H4 (cell line): ENCODE measurements at regions not wholly inside any gene's neighbourhood (a gene's known extent, or its start where the extent isn't known, plus 50 kb on each side); places are given as distances from the start of the nearest gene placed in this dataset.
"Not testable (repeated sequence)": the region's sequence is repeated elsewhere in the genome, so short reads cannot be mapped to it uniquely, and the experiment has no call there.

Experiments
- DNase-seq: peaks from one replicate; pipeline ENCODE4 v3.0.0-alpha.2; 2015; ENCODE audit warnings: low spot score

DNA sequence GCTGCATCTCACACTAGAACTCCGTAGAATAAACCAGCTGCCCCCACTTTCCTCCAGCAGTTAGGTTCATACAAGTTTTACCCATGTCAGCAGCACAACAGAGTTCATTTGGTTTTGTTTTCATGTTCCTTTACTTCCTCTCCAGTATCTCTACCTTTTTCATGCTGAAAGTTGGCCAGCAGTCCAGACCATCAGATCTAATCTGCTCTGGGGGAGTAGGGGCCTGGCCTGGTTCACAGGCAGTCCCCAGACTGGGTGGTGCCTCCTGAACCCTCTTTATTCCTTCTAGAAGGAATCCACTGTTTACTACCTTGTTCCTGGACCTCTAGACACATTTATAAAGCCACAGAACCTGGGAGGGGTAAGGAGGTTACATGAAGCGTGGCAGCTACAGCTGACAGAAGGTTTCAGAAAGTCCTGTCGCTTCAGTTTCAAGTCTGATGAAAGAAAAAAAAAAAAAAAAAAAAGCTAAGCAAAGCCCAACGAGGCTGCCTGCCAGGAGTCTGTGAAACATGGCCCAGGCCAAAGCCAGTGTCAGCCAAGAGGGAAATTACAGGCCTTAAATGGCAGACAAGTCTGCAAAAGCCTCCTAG, 184.6 kb upstream of the JUN start:
- peak; percentile 28 for DNase-seq

DNA sequence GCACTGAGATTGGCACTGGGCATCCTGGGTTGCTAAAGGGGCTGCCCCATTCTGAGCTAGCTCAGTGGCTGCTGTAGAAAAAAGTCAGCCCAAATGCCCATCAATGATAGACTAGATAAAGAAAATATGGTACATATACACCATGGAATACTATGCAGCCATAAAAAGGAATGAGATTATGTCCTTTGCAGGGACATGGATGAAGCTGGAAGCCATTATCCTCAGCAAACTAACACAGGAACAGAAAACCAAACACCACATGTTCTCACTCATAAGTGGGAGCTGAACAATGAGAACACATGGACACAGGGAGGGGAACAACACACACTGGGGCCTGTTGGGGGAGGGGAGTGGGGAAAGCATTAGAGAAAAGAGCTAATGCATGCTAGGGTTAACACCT, 185.3 kb upstream of the JUN start:
- not testable (repeated sequence) for DNase-seq

DNA sequence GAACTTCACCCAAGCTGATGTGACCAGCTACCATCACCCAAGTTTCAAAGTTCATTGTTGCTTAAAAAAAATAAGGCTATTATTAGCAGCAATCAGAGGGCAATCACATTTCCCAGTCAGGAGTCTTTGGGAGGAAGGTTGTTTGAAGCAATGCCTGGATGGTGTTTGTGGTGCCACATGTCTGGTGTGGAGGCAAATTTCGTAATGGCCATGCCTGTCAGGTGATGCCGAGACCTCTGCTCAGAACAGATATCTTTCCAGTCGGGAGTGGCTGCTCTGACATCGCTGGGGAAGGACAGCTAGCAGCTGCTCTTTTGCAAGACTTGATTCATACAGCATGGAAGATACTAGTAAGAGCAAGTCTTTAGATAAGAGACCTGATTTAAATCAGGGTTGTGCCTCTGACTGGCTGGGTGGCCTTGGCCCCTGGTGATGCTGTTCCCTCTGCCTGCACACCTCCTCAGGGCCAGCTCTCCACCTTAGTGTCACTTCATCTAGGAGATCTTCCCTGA, 187.8 kb upstream of the JUN start:
- no peak for DNase-seq

DNA sequence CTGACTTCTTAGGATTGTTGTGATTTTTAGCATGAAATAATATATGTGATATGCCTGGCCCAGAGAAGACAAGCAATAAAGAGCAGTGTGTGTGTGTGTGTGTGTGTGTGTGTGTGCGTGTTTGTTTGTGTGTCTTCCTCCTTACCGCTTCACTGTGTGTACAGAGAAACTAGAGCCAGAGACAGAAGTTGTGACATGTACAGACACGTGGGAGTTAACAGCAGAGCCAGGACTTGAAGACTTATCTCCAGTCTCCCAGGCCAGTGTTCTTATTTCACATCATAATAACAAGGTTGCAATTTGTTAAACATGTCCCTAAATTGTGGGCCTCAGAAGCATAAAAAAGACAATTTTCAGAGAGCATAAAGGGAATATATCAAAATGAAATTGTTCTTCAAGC, 192.0 kb upstream of the JUN start:
- DNase-seq: no peak

DNA sequence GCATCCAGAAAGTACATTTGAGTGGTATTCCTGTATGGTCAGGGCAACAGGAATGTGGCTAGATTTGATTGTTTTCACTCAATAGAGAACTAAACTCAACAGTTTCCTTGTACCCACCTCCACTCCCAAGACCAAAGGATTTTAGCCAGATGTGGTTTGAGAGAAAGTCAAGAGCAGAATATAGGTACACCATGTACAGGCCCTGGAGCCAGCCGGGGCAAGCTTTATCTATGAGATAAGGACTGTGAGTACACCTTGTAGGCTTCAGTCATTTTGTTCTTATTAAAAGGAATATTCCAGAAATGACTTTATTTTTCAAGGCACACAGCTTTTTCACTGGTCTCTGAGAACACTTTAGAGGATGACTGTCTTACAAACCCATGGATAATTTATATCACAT, 192.4 kb upstream of the JUN start:
- no peak for DNase-seq

DNA sequence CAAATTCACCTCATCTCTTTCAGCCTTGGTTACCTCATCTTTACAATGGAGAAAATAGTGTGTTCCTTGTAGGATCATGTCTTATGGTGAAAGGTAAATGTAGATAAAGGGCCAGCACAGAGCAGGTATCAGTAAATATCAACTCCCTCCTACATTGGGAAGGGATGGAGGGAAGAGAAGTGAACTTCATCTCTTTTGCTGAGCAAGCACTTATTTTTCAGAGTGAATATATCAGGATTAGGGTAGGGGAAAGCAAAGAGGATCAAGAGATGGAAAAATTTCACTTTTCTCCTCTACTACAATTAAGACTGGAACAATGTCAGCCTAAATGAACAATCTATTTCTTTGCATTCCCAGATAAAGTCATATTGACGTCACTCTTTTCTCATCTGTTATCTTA, 193.8 kb upstream of the JUN start:
- DNase-seq: no peak

DNA sequence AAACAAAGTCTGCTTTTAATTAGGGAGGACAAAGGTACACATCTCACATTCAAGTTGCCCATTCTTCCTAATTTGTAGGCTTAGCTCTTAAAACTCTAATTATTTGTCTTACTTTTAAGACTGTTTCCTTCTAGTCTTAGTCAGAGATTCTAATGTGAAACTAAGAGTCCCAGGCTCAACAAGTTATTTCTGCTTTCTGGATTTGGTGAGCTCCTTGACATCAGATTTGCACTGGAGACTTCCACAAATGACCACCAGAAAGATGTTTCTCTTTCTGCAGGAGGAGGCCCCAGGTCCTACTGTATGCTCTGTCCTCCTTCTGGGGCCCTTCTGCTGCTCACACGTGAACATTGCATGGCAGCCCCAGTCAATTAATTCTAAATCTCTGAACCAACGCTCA, 194.2 kb upstream of the JUN start:
- no peak for DNase-seq

DNA sequence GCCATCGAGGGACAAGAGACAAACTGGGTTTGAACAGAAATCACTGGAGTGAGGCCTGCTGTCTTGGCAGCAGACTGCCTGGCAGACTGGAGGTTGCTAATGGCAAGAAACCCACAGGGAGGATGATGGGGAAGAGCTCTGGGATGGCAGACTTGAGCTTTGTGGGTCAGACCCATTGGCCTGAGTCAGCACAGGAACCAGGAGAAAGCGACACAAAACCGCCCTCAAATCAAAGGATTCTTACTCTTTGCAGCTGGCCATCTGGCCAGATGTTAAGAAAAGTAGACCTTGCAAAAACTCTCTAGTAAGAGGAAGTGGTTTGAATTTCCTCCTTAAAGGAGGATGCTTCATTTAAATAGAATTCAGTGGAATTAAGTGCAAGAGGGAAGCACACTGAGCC, 195.2 kb upstream of the JUN start:
- no peak for DNase-seq

DNA sequence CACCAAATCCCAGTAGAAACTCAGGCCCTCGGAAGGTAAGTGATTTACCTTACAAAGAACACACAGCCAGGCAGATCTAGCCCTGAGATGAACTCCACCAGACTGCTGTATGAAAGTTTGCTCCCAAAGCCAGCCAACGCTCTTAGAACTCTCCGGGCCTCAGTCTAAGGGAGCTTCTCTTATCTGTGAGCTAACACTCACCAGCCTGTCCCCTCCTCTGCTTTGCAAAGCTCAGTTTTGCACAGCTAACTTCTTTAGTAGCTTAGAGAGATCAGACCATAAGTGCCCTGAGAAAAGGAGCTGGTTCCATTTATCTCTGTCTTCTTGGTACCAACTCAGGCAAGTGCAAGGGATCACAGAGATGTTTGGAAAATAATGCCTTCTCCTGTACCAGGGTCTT, 195.8 kb upstream of the JUN start:
- no peak for DNase-seq

DNA sequence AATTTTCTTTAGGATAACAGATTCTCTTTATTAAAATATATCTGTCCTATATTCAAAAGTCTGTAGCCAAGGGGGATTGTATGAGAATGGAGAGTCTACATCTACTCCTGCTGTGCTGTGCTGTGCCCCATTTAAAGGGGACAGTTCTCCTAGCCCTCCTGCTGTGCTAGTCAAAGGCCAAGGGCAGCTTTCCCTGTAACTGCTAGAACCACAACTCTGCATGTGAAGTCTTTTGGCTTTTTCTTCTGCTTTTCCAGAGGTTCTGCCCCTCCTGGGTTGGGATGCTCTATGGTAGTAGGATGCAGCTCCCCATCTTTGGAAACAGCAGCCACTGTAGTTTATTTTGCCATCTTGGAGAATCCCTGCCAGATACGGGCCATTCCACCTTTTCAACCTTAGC, 197.5 kb upstream of the JUN start:
- no peak for DNase-seq

DNA sequence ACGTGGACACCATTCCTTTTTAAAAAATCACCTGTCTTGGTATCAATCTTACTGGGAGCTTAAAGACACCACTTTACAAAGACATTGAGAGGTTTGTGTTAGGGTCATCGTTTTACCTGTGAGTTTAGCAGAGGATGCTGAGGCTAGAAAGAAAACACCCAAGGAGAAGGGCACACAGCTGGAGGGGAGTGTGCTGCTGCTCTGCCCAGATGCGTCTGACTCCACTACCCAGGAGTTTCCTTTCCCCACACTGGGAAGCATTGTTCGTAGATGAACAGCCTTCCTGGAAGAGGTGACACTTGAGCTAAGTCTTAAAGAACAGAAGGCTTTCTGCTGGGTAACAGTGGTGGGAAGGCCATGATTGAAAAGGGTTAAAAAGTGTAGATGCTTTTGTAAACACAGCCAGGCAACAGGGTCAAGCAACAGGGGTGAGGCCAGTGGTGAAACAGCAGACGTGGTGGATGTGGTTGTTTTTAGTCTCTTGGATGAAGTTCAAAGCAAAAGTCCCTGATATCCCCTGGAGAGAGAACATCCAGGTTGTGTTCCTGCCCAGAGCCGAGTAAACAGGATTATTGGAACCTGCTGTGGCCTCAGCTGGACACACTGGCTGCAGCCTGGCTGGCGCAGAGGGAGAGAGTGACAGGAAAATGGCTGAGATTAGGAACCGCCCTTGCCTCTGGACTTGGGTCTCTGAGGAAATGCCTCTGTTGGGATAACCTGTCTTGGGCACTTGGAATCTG, 198.6 kb upstream of the JUN start:
- peak; percentile 16 for DNase-seq

DNA sequence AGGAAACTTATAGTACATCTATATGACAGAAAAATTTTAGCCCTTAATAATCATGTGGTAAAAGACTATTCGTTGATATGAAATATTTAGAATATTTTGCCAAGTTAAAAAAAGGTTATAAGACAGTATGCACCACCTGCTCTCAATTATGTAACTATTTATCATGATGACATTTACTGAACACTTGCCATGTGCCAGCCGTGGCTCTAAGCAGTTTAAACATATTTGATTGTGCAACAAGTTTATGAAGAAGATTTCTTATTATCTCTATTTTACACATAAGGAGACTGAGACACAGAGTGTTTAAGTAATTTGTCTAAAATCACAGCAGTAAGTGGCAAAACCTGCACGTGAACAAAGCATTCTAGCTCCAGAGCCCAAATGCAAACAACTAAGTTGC, 199.3 kb upstream of the JUN start:
- DNase-seq: no peak

DNA sequence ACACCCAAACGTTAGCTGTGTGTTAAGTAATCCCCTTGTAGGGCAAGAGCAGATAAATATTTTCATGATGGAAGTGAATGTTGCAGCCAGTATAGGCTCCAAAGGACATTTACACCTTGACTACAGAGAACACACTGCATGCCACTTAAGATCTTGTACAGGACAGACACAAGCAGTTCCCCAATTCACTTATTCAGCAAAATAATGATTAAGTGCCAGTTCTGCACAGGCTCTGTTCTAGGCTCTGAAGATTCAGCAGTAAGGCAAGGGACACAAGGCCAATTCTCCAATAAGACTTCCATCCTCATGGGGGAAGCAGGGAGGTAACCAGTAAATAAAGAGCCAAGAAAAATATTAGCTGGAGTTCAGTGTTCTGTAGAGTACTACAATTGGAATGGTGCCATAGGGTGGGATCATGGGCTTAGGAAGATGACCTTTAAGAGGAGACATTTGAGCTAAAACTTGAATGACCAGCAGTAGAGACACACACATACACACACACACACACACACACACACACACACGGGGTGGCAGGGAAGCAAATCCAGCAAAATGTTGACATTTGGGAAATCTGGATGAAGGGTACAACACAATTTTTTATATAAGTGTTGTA, 199.9 kb upstream of the JUN start:
- no peak for DNase-seq

DNA sequence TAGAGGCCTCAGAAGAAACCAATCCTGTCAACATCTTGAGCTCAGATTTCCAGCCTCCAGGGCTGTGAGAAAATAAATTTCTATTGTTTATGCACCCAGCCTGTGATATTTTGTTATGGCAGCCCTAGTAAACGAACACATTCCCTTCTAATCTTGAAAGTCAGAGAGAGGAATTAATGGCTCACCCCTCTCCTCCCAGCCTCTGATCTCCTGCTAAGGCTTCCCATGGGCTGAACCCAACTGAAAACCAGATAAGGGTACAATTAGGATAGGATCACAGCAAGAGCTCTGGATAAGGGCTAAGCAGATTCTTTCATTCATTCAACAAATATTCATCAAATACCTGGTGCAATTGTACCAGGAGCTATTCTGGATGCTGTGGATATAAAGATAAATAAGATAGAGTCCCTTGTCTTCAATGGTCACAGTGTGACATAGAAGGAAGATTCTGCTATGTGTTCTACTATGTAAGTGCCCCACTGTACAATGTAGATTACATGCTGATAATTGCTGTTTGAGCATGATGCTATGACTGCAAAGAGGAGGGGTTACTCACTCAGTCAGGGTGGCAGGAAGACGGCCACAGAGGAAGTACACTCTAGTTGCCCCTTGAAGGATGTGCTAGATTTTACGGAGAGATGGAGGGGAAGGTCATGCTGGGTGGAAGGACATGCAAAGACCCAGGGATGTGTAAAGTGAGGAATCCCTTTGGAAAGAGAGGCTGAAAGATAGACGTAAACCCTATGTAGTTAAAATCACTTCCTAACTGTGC, 203.3 kb upstream of the JUN start:
- DNase-seq: no peak

DNA sequence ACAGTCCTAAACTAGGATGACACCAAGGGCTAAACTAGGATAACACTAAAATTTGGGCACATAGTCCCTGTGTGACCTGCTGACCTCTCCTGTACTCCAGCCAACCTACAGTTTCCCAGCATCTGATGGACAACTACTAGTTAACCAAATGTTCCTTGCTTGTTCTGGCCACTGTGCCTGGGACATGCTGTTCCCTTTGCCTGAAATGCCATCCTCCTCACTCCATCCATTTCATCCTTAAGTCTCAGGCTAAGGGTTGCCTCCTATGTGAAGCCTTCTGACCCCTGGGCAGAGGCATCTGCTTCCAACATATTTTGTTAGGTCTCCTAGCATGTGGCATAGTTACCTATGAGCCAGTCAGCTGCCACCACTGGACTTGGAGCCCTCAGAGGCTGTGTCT, 204.9 kb upstream of the JUN start:
- no peak for DNase-seq

DNA sequence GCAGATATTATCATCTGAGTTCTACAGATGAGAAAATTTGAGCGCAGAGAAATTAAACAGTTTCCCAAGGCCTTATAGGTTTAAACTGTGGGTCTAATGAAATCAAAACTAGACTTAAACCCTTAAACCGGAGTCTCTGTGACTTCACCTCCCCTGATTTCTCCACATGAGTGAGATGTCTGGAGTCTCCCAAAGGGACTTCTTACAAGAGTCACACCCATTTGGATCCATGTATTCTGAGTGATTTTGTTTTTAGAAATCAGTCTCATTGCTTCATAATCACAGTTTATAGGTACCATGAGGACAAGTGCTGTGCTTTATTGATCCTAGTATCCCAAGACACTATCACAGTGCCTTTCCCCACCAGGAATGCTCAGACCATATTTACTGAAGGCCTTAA, 206.0 kb upstream of the JUN start:
- no peak for DNase-seq

DNA sequence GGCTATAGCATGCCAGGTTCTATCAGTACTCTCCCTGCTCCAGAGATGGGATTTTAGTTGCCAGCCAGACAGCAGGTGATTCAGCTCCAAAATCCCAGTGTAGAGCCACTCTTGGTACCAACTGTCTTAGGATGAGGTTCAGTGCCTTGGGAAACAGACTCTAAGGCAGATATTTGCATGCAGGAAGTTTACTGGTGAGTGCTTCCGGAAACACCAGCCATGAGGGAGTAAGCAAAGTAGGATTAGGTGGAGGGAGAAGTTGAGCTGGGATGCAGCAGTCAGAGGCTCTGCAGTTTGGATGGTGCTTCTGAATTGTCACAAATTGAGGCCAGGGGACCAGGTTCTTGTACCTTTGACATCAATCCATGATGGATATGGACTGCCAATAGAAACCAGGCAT, 207.5 kb upstream of the JUN start:
- no peak for DNase-seq

DNA sequence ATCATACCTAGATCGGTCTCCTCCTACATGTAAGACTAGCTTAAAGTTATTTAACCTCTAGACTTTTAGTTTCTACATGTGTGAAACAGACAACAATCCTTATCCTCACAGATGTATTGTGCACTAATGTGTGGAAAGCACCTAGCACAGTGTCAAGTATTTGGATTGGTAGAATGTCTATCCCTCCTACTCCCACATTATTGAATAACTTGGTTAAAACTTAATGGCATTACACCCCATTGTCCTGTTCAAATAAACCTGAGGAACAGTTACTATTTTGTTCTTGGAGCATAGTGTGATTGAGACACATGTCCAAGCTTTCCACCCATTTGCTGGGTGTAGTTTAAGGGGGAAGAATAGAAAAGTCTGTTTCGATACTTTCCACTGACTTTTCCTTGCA, 208.8 kb upstream of the JUN start:
- no peak for DNase-seq

DNA sequence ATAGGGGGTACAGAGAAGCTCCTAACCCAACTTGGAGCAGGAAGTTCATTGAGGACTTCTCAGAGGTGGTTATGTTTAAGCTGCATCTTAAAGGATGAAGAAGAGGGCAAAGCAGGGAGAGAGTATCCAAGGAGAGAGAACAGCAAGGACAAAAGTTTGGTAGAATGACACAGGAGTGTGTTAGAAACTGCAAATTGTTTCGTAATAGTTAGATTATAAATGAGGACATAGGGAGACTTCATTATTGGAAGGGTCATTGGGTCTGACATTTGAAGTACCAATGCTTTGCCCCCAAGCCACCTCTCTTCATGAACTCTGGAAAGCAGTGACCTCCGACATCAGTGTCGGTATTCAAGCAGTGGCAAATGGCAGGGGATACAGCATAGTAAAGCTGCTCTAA, 209.6 kb upstream of the JUN start:
- no peak for DNase-seq

DNA sequence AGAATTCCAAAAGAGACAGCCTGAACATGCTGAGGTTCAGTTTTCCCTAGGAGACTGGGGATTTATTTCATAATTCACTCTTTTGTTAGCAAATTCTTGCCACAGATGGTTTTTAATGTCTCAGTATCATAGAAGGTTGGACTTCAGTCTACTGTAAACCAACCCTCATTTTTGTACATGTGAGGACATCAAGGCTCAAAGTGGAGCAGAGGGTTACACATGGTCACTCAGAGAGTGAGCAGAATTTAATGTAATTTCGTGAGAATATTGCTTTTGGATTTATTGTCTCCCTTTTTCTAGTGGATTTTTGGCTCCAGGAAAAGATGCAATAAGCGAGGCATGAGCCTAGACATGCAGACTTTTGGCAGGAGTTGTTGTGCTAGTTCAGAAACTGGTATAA, 210.8 kb upstream of the JUN start:
- DNase-seq: no peak

DNA sequence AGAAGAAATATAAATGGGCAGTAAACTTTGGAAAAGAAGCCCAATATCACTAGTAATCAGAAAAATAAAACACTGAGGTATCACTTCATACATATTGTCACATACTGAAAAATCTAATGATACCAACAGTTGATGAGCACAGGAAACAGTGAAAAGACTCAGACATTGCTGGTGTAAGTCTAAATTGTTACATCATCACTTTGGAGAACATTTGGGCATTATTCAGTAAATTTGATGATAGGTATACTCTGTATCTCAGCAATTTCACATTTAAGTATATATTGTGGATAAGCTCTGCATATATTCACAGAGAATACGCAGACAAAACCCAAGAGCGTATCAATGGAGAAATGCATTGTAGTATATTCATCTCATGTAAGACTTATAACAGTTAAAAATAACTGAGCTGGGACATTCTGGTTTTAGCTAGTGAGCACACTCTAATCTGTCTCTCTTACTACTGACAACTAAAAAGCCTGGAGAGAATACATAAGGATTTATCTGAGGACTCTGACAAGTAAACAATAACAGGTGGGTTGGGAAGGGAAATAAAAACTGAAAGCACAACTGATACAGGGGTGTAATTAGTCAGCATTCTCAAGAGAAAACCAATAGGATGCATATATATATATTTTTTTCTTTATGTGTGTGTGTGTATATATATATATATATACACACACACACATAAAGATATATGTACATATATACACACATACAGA, 212.7 kb upstream of the JUN start:
- no peak for DNase-seq

DNA sequence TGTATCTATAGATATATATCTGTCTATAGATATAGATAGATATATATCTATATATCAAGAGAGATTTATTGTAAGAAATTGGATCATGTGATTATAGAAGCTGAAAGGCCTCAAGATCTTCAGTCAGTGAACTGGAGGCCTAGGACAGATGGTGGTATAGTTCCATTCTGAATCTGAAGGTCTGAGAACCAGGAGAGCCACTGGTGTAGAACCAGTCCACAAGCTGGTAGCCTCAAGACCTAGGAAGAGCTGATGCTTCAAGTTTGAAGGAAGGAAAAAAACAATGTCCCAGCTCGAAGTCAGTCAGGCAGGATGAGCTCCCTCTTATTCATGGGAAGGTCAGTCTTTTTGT, 213.2 kb upstream of the JUN start:
- no peak for DNase-seq
